ENCODE measurements at regions not wholly inside any gene's neighbourhood (a gene's known extent, or its start where the extent isn't known, plus 50 kb on each side); places are given as distances from the start of the nearest gene placed in this dataset.

- H3K27me3 ChIP-seq (ENCODE audit: control insufficient read depth in 3 of 3, insufficient read depth in 3 of 3, low read length in 2 of 3) = peaks cover 0 to 42% (median 20%) of the 10 kb centered on the region in 3 donors
- DNase-seq = peak; percentile 66 to 94 (median 92)
- H3K27ac ChIP-seq (ENCODE audit: low read depth in 1 of 2, low read length in 1 of 2) = no peak overlapping the region
- H3K4me1 ChIP-seq (ENCODE audit: control insufficient read depth in 5 of 5, insufficient read depth in 5 of 5, low read length in 5 of 5) = peaks cover 0 to 39% (median 10%) of the 10 kb centered on the region in 5 donors
- H3K9me3 ChIP-seq (ENCODE audit: control insufficient read depth in 4 of 4, insufficient read depth in 3 of 4, low read length in 3 of 4) = no peaks in the 10 kb centered on the region
- no peak for ATAC-seq (ENCODE audit: insufficient read depth, low FRiP score)
- TF ChIP-seq CTCF (IDR thresholded peaks at IDR 0.05; ENCODE audit: control extremely low read depth, extremely low read depth) = no peak
- H3K4me3 ChIP-seq = no peak overlapping the region
- H3K36me3 ChIP-seq (ENCODE audit: control insufficient read depth in 4 of 4, insufficient read depth in 4 of 4, low read length in 4 of 4) = no peaks in the 10 kb centered on the region
- 30 to 41% methylated on average over 5 of the region's 5 CpGs for WGBS, 2 donors
- H3K9ac ChIP-seq (ENCODE audit: insufficient read depth in 1 of 2, low read length in 2 of 2) = peak overlapping the region in 1 of 2 donors; percentile 26
These were observed 211.6 kb downstream of the INHBA start for GRCh38 chr7:41491308-41491707.

- H3K4me3 ChIP-seq = no peak overlapping the region
- TF ChIP-seq CTCF (IDR thresholded peaks at IDR 0.05; ENCODE audit: control extremely low read depth, extremely low read depth) = no peak
- no peaks in the 10 kb centered on the region for H3K9me3 ChIP-seq (ENCODE audit: control insufficient read depth in 4 of 4, insufficient read depth in 3 of 4, low read length in 3 of 4)
- no peak overlapping the region for H3K9ac ChIP-seq (ENCODE audit: insufficient read depth in 1 of 2, low read length in 2 of 2)
- H3K36me3 ChIP-seq (ENCODE audit: control insufficient read depth in 4 of 4, insufficient read depth in 4 of 4, low read length in 4 of 4) = no peaks in the 10 kb centered on the region
- ATAC-seq (ENCODE audit: insufficient read depth, low FRiP score) = no peak
- peaks cover 0 to 38% (median 11%) of the 10 kb centered on the region in 3 donors for H3K27me3 ChIP-seq (ENCODE audit: control insufficient read depth in 3 of 3, insufficient read depth in 3 of 3, low read length in 2 of 3)
- 64 to 82% methylated on average over 2 of the region's 2 CpGs for WGBS, 2 donors
- H3K27ac ChIP-seq (ENCODE audit: low read depth in 1 of 2, low read length in 1 of 2) = no peak overlapping the region
- DNase-seq = no peak
- H3K4me1 ChIP-seq (ENCODE audit: control insufficient read depth in 5 of 5, insufficient read depth in 5 of 5, low read length in 5 of 5) = peaks cover 0 to 39% (median 10%) of the 10 kb centered on the region in 5 donors
These were observed 213.0 kb downstream of the INHBA start for GRCh38 chr7:41489885-41490284.

- no peak overlapping the region for H3K4me3 ChIP-seq
- no peak for ATAC-seq (ENCODE audit: insufficient read depth, low FRiP score)
- H3K9me3 ChIP-seq (ENCODE audit: control insufficient read depth in 4 of 4, insufficient read depth in 3 of 4, low read length in 3 of 4) = peaks cover 0 to 2% (median 0%) of the 10 kb centered on the region in 4 donors
- H3K4me1 ChIP-seq (ENCODE audit: control insufficient read depth in 5 of 5, insufficient read depth in 5 of 5, low read length in 5 of 5) = peaks cover 0 to 35% (median 10%) of the 10 kb centered on the region in 5 donors
- no peak for DNase-seq
- no peaks in the 10 kb centered on the region for H3K36me3 ChIP-seq (ENCODE audit: control insufficient read depth in 4 of 4, insufficient read depth in 4 of 4, low read length in 4 of 4)
- TF ChIP-seq CTCF (IDR thresholded peaks at IDR 0.05; ENCODE audit: control extremely low read depth, extremely low read depth) = no peak
- WGBS, 2 donors = 52 to 69% methylated on average over 7 of the region's 7 CpGs
- H3K27me3 ChIP-seq (ENCODE audit: control insufficient read depth in 3 of 3, insufficient read depth in 3 of 3, low read length in 2 of 3) = peaks cover 0 to 21% (median 0%) of the 10 kb centered on the region in 3 donors
- no peak overlapping the region for H3K27ac ChIP-seq (ENCODE audit: low read depth in 1 of 2, low read length in 1 of 2)
- H3K9ac ChIP-seq (ENCODE audit: insufficient read depth in 1 of 2, low read length in 2 of 2) = peak overlapping the region in 1 of 2 donors; percentile 3
These were observed 215.5 kb downstream of the INHBA start for GRCh38 chr7:41487229-41487940.
